Ovary (tissue), 7 donors: ENCODE measurements at regions not wholly inside any gene's neighbourhood (a gene's known extent, or its start where the extent isn't known, plus 50 kb on each side); places are given as distances from the start of the nearest gene placed in this dataset.

ENCODE experiments used
- DNase-seq, 5 donors: peaks; one replicate each; pipeline ENCODE4 v3.0.0-alpha.2; 2019 to 2020
- H3K27ac ChIP-seq, 2 donors: fragments of 200-600 bp; one replicate each; pipeline versions ENCODE4 v1.5.1 to v1.8.0; 2019 to 2022
- H3K27me3 ChIP-seq: fragments of 200-600 bp; one replicate; pipeline ENCODE4 v1.8.0; 2022
- H3K36me3 ChIP-seq: fragments of 200-600 bp; sonication (generic); one replicate; pipeline ENCODE4 v1.5.1; 2019
- H3K4me1 ChIP-seq: one replicate; pipeline ENCODE4 v1.8.1; 2013; ENCODE audit warnings: mild to moderate bottlenecking, moderate library complexity; ENCODE audit not compliant: insufficient read depth
- H3K4me3 ChIP-seq: fragments of 200-600 bp; sonication (generic); one replicate; pipeline ENCODE4 v1.5.1; 2017
- H3K9me3 ChIP-seq, 2 donors: fragments of 200-600 bp in 1 of 2; sonication (generic) in 1 of 2; one replicate each; pipeline versions ENCODE4 v1.5.1 to v1.8.1; 2013 to 2019; ENCODE audit warnings: mild to moderate bottlenecking in 1 of 2, moderate library complexity in 1 of 2
- CTCF ChIP-seq, 3 donors: fragments of 450-650 bp in 2 of 3; fragments of 200-600 bp in 1 of 3; IDR thresholded peaks; one replicate each; pipeline versions ENCODE4 v1.5.1 to v1.8.0; 2016 to 2022; ENCODE audit warnings: antibody characterized with exemption in 3 of 3, mild to moderate bottlenecking in 1 of 3
- EP300 ChIP-seq: sonication (generic); formaldehyde crosslinking; IDR thresholded peaks from one replicate; pipeline ENCODE4 v1.6.1; 2017; ENCODE audit warnings: antibody characterized with exemption
- POLR2A ChIP-seq: fragments of 450-650 bp; IDR thresholded peaks from one replicate; pipeline ENCODE4 v1.6.1; 2017; ENCODE audit warnings: antibody characterized with exemption, mild to moderate bottlenecking, moderate library complexity
- WGBS, 3 donors: extraction: QIAGEN DNeasy Blood & Tissue Kit in 1 of 3; methylation state at CpG; one replicate each; pipeline versions ENCODE4 v1.1.5 to v1.1.7; 2013 to 2017; 5-methylcytosine and 5-hydroxymethylcytosine counted together
- intact Hi-C, 4 donors: fragments of 100-400 bp; cut with DNase I; formaldehyde crosslinking; loops; one replicate each; pipeline versions ENCODE4 v1.11.0 to v1.15.1; 2022 to 2023
- donor health status: DM: no; HTN: no; CAD: no; lungs with moderate emphysema.
- donor health status: DM: no; HTN: no; CAD: no.
- donor health status: Bipolar disorder and iron deficiency.
- donor health status: DM: no; HTN: no; CAD: no.
- donor health status: DM: yes; HTN: yes; CAD: no.

- no peak overlapping the region for H3K27ac ChIP-seq
- H3K9me3 ChIP-seq = no peaks in the 10 kb centered on the region
- no peaks in the 10 kb centered on the region for H3K4me1 ChIP-seq
- no peak for TF ChIP-seq CTCF (IDR thresholded peaks at IDR 0.05)
- TF ChIP-seq POLR2A = no peak
- no peak for TF ChIP-seq EP300
- no peak for DNase-seq
- WGBS, 3 donors = 70 to 76% (median 71%) methylated on average over 6 of the region's 6 CpGs
- no peak overlapping the region for H3K4me3 ChIP-seq
- no peaks in the 10 kb centered on the region for H3K27me3 ChIP-seq
- H3K36me3 ChIP-seq = no peaks in the 10 kb centered on the region
- intact Hi-C loops = no loop called here
Observed at GRCh38 chr14:28284546-28285300, 481.9 kb upstream of the FOXG1 start.

GRCh38 chr14:28294834-28295440 is 471.6 kb upstream of the FOXG1 start:
- no peaks in the 10 kb centered on the region for H3K36me3 ChIP-seq
- H3K27ac ChIP-seq = no peak overlapping the region
- DNase-seq = no peak
- no peak overlapping the region for H3K4me3 ChIP-seq
- no peaks in the 10 kb centered on the region for H3K9me3 ChIP-seq
- intact Hi-C loops = no loop called here
- no peaks in the 10 kb centered on the region for H3K27me3 ChIP-seq
- TF ChIP-seq CTCF (IDR thresholded peaks at IDR 0.05) (no peak), POLR2A (no peak), EP300 (no peak)
- WGBS, 3 donors = 37 to 58% (median 49%) methylated on average over 6 of the region's 6 CpGs
- H3K4me1 ChIP-seq = no peaks in the 10 kb centered on the region

DNA sequence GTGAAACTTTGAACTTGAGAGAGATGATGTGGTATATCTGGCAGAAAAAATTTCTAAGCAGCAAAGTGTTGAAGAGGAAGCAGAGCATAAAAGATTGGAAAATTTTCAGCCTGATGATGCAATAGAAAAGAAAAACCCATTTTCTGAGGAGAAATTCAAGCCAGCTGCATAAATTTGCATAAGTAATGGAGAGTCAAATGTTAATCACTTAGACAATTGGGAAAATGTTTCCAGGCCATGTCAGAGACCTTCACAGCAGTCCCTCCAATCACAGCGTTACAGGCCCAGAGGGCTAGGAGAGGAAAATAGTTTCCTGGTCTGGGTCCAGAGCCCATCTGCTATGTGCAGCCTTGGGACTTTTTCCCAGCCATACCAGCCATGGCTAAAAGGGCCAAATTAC is 469.0 kb upstream of the FOXG1 start:
- DNase-seq = no peak
- Histone ChIP-seq H3K36me3 (no peaks in the 10 kb centered on the region), H3K27me3 (no peaks in the 10 kb centered on the region), H3K27ac (no peak overlapping the region), H3K4me3 (no peak overlapping the region), H3K9me3 (no peaks in the 10 kb centered on the region), H3K4me1 (no peaks in the 10 kb centered on the region)
- intact Hi-C loops = no loop called here
- 57 to 76% (median 65%) methylated on average over 1 of the region's 1 CpG for WGBS, 3 donors
- TF ChIP-seq EP300 = no peak
- no peak for TF ChIP-seq CTCF (IDR thresholded peaks at IDR 0.05)
- TF ChIP-seq POLR2A = no peak

- no peaks in the 10 kb centered on the region for H3K27me3 ChIP-seq
- no peaks in the 10 kb centered on the region for H3K4me1 ChIP-seq
- 63 to 73% (median 66%) methylated on average over 3 of the region's 3 CpGs for WGBS, 3 donors
- no peak for DNase-seq
- no peak overlapping the region for H3K4me3 ChIP-seq
- no peak for TF ChIP-seq EP300
- TF ChIP-seq CTCF (IDR thresholded peaks at IDR 0.05) = no peak
- TF ChIP-seq POLR2A = no peak
- no peak overlapping the region for H3K27ac ChIP-seq
- H3K9me3 ChIP-seq = no peaks in the 10 kb centered on the region
- H3K36me3 ChIP-seq = no peaks in the 10 kb centered on the region
- intact Hi-C loops = no loop called here
Observed at GRCh38 chr14:28298156-28298555, 468.4 kb upstream of the FOXG1 start.
